ENCODE measurements at regions not wholly inside any gene's neighbourhood (a gene's known extent, or its start where the extent isn't known, plus 50 kb on each side); places are given as distances from the start of the nearest gene placed in this dataset.

DNA sequence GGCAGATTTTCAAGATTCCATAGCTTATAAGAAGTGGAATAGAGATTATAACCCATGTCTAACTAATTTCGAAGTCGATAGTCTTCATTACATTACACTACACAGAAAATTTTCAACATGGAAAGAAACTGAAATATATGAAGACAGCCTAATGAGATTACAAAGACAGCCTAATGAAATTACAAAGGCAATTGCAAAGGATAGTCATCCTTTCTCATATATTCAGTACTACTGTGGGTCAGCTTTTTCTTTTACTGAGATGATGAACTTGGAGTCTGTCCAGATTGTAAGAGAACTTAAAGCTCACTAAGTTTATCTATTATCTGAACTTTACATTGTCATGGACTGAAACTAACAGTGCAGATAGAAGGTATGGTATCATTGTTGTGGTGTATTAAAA is 304.4 kb upstream of the MBL2 start:
- no peak for TF ChIP-seq EZH2 (IDR thresholded peaks at IDR 0.05; ENCODE audit: borderline replicate concordance, low read depth, low read length, severe bottlenecking)
- TF ChIP-seq, protein P1, sequence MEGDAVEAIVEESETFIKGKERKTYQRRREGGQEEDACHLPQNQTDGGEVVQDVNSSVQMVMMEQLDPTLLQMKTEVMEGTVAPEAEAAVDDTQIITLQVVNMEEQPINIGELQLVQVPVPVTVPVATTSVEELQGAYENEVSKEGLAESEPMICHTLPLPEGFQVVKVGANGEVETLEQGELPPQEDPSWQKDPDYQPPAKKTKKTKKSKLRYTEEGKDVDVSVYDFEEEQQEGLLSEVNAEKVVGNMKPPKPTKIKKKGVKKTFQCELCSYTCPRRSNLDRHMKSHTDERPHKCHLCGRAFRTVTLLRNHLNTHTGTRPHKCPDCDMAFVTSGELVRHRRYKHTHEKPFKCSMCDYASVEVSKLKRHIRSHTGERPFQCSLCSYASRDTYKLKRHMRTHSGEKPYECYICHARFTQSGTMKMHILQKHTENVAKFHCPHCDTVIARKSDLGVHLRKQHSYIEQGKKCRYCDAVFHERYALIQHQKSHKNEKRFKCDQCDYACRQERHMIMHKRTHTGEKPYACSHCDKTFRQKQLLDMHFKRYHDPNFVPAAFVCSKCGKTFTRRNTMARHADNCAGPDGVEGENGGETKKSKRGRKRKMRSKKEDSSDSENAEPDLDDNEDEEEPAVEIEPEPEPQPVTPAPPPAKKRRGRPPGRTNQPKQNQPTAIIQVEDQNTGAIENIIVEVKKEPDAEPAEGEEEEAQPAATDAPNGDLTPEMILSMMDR (IDR thresholded peaks at IDR 0.05; ENCODE audit: borderline replicate concordance, extremely low read depth, low read length, poor library complexity, severe bottlenecking): no peak
